ENCODE measurements at regions not wholly inside any gene's neighbourhood (a gene's known extent, or its start where the extent isn't known, plus 50 kb on each side); places are given as distances from the start of the nearest gene placed in this dataset.
"Not testable (repeated sequence)": the region's sequence is repeated elsewhere in the genome, so short reads cannot be mapped to it uniquely, and the experiment has no call there.

- H3K27ac ChIP-seq (ENCODE audit: insufficient read depth, low read length, poor library complexity, severe bottlenecking); H3K4me3 ChIP-seq (ENCODE audit: insufficient read depth, low read depth, low read length, poor library complexity, severe bottlenecking); DNase-seq; H3K36me3 ChIP-seq (ENCODE audit: control insufficient read depth, insufficient read depth, low read length); H3K27me3 ChIP-seq (replicated peaks; ENCODE audit: control insufficient read depth, insufficient read depth, low read length, poor library complexity, severe bottlenecking); H3K9me3 ChIP-seq (ENCODE audit: control insufficient read depth, low read length); H3K4me1 ChIP-seq (ENCODE audit: control insufficient read depth, insufficient read depth, low read length, poor library complexity, severe bottlenecking): not testable (repeated sequence)
Observed at GRCh38 chr2:113365791-113366190, 71.7 kb upstream of the ZNG1B start.

DNA sequence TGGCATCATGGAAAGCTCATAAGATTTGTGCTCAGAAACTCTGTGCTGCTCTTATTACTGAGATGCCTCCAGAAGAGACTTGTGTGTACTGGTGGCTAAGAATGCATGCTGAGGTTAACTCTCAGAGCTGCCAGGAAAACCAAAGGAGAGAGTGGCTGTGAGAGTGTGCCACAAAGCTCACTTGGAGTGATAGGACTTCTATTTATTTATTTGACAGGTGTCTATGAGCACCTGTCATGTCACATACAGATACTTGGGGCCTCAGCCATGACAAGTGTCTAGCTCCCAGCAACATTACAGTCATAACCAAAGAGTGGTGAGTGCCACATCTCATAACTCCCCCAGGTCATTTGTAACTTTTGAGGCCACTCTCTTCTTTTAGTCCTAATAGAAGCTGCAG is 72.2 kb upstream of the ZNG1B start:
- DNase-seq; H3K4me3 ChIP-seq (ENCODE audit: insufficient read depth, low read depth, low read length, poor library complexity, severe bottlenecking); H3K9me3 ChIP-seq (ENCODE audit: control insufficient read depth, low read length); H3K27me3 ChIP-seq (replicated peaks; ENCODE audit: control insufficient read depth, insufficient read depth, low read length, poor library complexity, severe bottlenecking); H3K4me1 ChIP-seq (ENCODE audit: control insufficient read depth, insufficient read depth, low read length, poor library complexity, severe bottlenecking); H3K27ac ChIP-seq (ENCODE audit: insufficient read depth, low read length, poor library complexity, severe bottlenecking); H3K36me3 ChIP-seq (ENCODE audit: control insufficient read depth, insufficient read depth, low read length): not testable (repeated sequence)

DNA sequence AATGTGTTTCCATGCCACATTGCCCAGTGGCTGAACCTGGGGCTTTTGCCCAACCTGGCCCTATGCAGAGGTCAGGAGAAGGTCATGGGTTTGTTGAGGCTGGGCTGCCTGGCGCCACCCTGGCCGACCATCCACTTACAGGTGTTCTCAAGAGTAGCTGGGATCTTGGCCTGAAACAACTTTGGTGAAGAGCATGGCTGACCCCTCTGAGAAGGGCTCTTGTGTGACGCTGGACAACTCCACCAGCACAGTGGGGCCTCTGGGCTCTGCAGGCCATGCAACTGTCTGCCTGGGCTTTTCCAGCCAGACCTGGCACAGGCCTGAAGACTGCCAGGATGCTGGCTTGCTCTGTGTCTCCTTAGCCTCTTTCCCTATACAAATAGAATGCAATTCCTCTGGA is 76.4 kb upstream of the ZNG1B start:
- DNase-seq, result no peak
- no peaks in the 10 kb centered on the region for H3K9me3 ChIP-seq (ENCODE audit: control insufficient read depth, low read length)
- no peaks in the 10 kb centered on the region for H3K4me1 ChIP-seq (ENCODE audit: control insufficient read depth, insufficient read depth, low read length, poor library complexity, severe bottlenecking)
- no peak overlapping the region for H3K27ac ChIP-seq (ENCODE audit: insufficient read depth, low read length, poor library complexity, severe bottlenecking)
- no peaks in the 10 kb centered on the region for H3K36me3 ChIP-seq (ENCODE audit: control insufficient read depth, insufficient read depth, low read length)
- H3K4me3 ChIP-seq (ENCODE audit: insufficient read depth, low read depth, low read length, poor library complexity, severe bottlenecking), result no peak overlapping the region
- H3K27me3 ChIP-seq (replicated peaks; ENCODE audit: control insufficient read depth, insufficient read depth, low read length, poor library complexity, severe bottlenecking), result no peaks in the 10 kb centered on the region

GRCh38 chr2:113357071-113357470 is 78.3 kb upstream of the PAX8 start:
- Histone ChIP-seq H3K4me1 (ENCODE audit: control insufficient read depth, insufficient read depth, low read length, poor library complexity, severe bottlenecking) (no peaks in the 10 kb centered on the region), H3K4me3 (ENCODE audit: insufficient read depth, low read depth, low read length, poor library complexity, severe bottlenecking) (no peak overlapping the region), H3K27me3 (replicated peaks; ENCODE audit: control insufficient read depth, insufficient read depth, low read length, poor library complexity, severe bottlenecking) (no peaks in the 10 kb centered on the region), H3K36me3 (ENCODE audit: control insufficient read depth, insufficient read depth, low read length) (no peaks in the 10 kb centered on the region), H3K9me3 (ENCODE audit: control insufficient read depth, low read length) (no peaks in the 10 kb centered on the region), H3K27ac (ENCODE audit: insufficient read depth, low read length, poor library complexity, severe bottlenecking) (no peak overlapping the region)
- DNase-seq, result no peak

DNA sequence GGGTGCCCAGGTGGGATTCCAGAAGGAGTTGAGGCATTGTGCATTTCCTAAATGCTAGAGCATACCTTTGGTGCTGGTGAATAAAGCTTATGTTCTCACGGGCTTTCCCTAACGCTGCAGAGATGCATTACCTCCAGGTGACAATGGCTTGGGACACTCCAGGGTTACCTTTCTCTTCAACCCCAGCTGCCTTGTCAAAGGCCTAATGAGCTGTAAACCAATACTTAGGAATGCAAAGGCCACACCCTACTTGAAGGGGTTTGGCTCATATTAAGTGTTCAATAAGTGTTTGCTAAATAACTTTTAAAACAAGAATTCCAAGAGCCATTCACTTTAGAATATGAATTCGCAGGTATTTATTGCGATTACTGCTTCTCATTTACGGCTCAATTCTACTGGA is 77.6 kb upstream of the PAX8 start:
- H3K9me3 ChIP-seq (ENCODE audit: control insufficient read depth, low read length); H3K27ac ChIP-seq (ENCODE audit: insufficient read depth, low read length, poor library complexity, severe bottlenecking); DNase-seq; H3K36me3 ChIP-seq (ENCODE audit: control insufficient read depth, insufficient read depth, low read length); H3K4me1 ChIP-seq (ENCODE audit: control insufficient read depth, insufficient read depth, low read length, poor library complexity, severe bottlenecking); H3K27me3 ChIP-seq (replicated peaks; ENCODE audit: control insufficient read depth, insufficient read depth, low read length, poor library complexity, severe bottlenecking); H3K4me3 ChIP-seq (ENCODE audit: insufficient read depth, low read depth, low read length, poor library complexity, severe bottlenecking): not testable (repeated sequence)

GRCh38 chr2:113355339-113356015 is 76.8 kb upstream of the PAX8 start:
- not testable (repeated sequence) for H3K36me3 ChIP-seq (ENCODE audit: control insufficient read depth, insufficient read depth, low read length); H3K27me3 ChIP-seq (replicated peaks; ENCODE audit: control insufficient read depth, insufficient read depth, low read length, poor library complexity, severe bottlenecking); H3K4me3 ChIP-seq (ENCODE audit: insufficient read depth, low read depth, low read length, poor library complexity, severe bottlenecking); DNase-seq; H3K27ac ChIP-seq (ENCODE audit: insufficient read depth, low read length, poor library complexity, severe bottlenecking); H3K4me1 ChIP-seq (ENCODE audit: control insufficient read depth, insufficient read depth, low read length, poor library complexity, severe bottlenecking); H3K9me3 ChIP-seq (ENCODE audit: control insufficient read depth, low read length)

DNA sequence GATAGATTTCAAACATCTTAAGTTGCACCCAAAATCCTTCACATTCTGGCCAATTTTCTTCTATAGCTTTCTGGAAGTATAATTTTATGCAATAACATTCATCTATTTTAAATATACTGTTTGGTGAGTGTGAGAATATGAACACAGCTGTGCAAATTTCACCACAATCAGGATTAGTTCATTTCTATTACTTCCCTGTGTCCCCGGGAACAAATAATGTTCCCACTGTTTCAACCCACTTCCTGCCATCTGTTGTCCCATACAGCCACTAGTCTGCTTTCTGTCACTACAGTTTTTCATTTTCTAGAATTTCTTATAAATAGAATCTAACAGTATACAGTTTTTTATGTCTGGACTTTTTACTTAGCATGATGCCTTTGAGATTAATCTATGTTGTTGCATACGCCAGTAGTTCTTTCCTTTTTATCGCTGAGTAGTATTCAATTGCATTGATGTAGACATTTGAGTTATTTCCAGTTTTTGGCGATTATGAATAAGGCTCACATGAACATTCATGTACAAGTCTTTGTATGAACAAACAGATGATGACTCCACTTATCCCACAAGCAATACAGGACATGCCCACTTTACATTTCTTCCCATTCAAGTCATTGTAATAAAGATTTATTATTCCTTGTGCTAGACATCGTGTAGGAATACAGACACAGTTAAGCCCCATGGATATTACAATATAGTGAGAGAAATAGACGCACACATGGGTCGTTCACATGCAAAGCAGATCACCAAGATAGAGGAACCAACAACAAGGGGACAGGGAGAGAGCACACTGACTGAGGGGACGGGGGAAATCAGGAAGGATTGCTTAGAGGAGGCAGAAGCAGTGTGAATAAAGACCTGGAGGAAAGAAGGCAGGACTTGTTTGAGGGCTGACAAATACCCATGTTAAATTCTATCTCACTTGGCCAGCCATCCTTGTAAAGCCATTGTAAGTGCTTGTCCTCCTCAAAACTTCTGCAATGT is 72.9 kb upstream of the PAX8 start:
- Histone ChIP-seq H3K4me1 (ENCODE audit: control insufficient read depth, insufficient read depth, low read length, poor library complexity, severe bottlenecking) (no peaks in the 10 kb centered on the region), H3K27me3 (replicated peaks; ENCODE audit: control insufficient read depth, insufficient read depth, low read length, poor library complexity, severe bottlenecking) (no peaks in the 10 kb centered on the region), H3K27ac (ENCODE audit: insufficient read depth, low read length, poor library complexity, severe bottlenecking) (no peak overlapping the region), H3K9me3 (ENCODE audit: control insufficient read depth, low read length) (no peaks in the 10 kb centered on the region), H3K4me3 (ENCODE audit: insufficient read depth, low read depth, low read length, poor library complexity, severe bottlenecking) (no peak overlapping the region), H3K36me3 (ENCODE audit: control insufficient read depth, insufficient read depth, low read length) (no peaks in the 10 kb centered on the region)
- no peak for DNase-seq

DNA sequence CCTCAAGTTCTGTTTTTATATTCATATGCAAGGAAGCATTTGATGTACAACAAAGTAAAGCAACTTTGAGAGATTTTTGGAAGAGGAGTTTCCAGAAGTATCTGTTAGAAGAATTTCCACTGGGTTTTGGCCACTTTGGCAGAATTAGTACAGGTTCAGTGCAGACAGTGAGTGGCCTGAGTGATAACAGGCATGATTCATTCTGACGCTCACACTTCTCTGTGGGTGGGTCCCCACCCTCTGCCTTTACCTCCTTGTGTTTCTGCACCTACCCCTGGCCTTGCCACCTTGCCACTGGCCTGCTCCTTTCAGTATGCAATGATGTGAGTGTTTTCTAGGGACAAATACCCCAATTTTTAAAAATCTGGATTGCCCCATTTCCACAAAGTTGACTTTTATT is 65.1 kb upstream of the PAX8 start:
- not testable (repeated sequence) for DNase-seq; H3K36me3 ChIP-seq (ENCODE audit: control insufficient read depth, insufficient read depth, low read length); H3K27me3 ChIP-seq (replicated peaks; ENCODE audit: control insufficient read depth, insufficient read depth, low read length, poor library complexity, severe bottlenecking); H3K9me3 ChIP-seq (ENCODE audit: control insufficient read depth, low read length); H3K4me1 ChIP-seq (ENCODE audit: control insufficient read depth, insufficient read depth, low read length, poor library complexity, severe bottlenecking); H3K27ac ChIP-seq (ENCODE audit: insufficient read depth, low read length, poor library complexity, severe bottlenecking); H3K4me3 ChIP-seq (ENCODE audit: insufficient read depth, low read depth, low read length, poor library complexity, severe bottlenecking)

GRCh38 chr2:113342650-113343049 is 63.9 kb upstream of the PAX8 start:
- H3K4me1 ChIP-seq (ENCODE audit: control insufficient read depth, insufficient read depth, low read length, poor library complexity, severe bottlenecking), result no peaks in the 10 kb centered on the region
- no peaks in the 10 kb centered on the region for H3K9me3 ChIP-seq (ENCODE audit: control insufficient read depth, low read length)
- no peak overlapping the region for H3K27ac ChIP-seq (ENCODE audit: insufficient read depth, low read length, poor library complexity, severe bottlenecking)
- no peaks in the 10 kb centered on the region for H3K36me3 ChIP-seq (ENCODE audit: control insufficient read depth, insufficient read depth, low read length)
- no peak overlapping the region for H3K4me3 ChIP-seq (ENCODE audit: insufficient read depth, low read depth, low read length, poor library complexity, severe bottlenecking)
- H3K27me3 ChIP-seq (replicated peaks; ENCODE audit: control insufficient read depth, insufficient read depth, low read length, poor library complexity, severe bottlenecking), result no peaks in the 10 kb centered on the region
- no peak for DNase-seq

- DNase-seq; H3K4me1 ChIP-seq (ENCODE audit: control insufficient read depth, insufficient read depth, low read length, poor library complexity, severe bottlenecking); H3K9me3 ChIP-seq (ENCODE audit: control insufficient read depth, low read length); H3K27me3 ChIP-seq (replicated peaks; ENCODE audit: control insufficient read depth, insufficient read depth, low read length, poor library complexity, severe bottlenecking); H3K36me3 ChIP-seq (ENCODE audit: control insufficient read depth, insufficient read depth, low read length); H3K27ac ChIP-seq (ENCODE audit: insufficient read depth, low read length, poor library complexity, severe bottlenecking); H3K4me3 ChIP-seq (ENCODE audit: insufficient read depth, low read depth, low read length, poor library complexity, severe bottlenecking): not testable (repeated sequence)
Observed at GRCh38 chr2:113341870-113342253, 63.1 kb upstream of the PAX8 start.
